ENCODE measurements at regions not wholly inside any gene's neighbourhood (a gene's known extent, or its start where the extent isn't known, plus 50 kb on each side); places are given as distances from the start of the nearest gene placed in this dataset.

- no peak for DNase-seq (ENCODE audit: low spot score in 2 of 2)
- TF ChIP-seq POLR2A (IDR thresholded peaks at IDR 0.05) = no peak
- TF ChIP-seq, protein P1, sequence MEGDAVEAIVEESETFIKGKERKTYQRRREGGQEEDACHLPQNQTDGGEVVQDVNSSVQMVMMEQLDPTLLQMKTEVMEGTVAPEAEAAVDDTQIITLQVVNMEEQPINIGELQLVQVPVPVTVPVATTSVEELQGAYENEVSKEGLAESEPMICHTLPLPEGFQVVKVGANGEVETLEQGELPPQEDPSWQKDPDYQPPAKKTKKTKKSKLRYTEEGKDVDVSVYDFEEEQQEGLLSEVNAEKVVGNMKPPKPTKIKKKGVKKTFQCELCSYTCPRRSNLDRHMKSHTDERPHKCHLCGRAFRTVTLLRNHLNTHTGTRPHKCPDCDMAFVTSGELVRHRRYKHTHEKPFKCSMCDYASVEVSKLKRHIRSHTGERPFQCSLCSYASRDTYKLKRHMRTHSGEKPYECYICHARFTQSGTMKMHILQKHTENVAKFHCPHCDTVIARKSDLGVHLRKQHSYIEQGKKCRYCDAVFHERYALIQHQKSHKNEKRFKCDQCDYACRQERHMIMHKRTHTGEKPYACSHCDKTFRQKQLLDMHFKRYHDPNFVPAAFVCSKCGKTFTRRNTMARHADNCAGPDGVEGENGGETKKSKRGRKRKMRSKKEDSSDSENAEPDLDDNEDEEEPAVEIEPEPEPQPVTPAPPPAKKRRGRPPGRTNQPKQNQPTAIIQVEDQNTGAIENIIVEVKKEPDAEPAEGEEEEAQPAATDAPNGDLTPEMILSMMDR (IDR thresholded peaks at IDR 0.05) = no peak
- H3K4me3 ChIP-seq (ENCODE audit: low read depth, poor library complexity, severe bottlenecking) = no peak overlapping the region
- intact Hi-C loops (cut with DNase I; ENCODE audit: low total_unique reads) = no loop called here
- WGBS, 2 donors = 90 to 94% methylated on average over 3 of the region's 3 CpGs
Observed at GRCh38 chr7:46554688-46555422, 633.8 kb upstream of the IGFBP3 start.

GRCh38 chr7:46551603-46552002, 630.5 kb upstream of the IGFBP3 start:
- WGBS, 2 donors = 81 to 86% methylated on average over 1 of the region's 1 CpG
- no peak overlapping the region for H3K4me3 ChIP-seq (ENCODE audit: low read depth, poor library complexity, severe bottlenecking)
- DNase-seq (ENCODE audit: low spot score in 2 of 2) = no peak
- TF ChIP-seq, protein P1 (IDR thresholded peaks at IDR 0.05) = no peak
- TF ChIP-seq POLR2A (IDR thresholded peaks at IDR 0.05) = no peak
- intact Hi-C loops (cut with DNase I; ENCODE audit: low total_unique reads) = no loop called here

- WGBS, 2 donors = 54 to 64% methylated on average over 5 of the region's 5 CpGs
- H3K4me3 ChIP-seq (ENCODE audit: low read depth, poor library complexity, severe bottlenecking) = no peak overlapping the region
- TF ChIP-seq, protein P1 (IDR thresholded peaks at IDR 0.05) = no peak
- no peak for TF ChIP-seq POLR2A (IDR thresholded peaks at IDR 0.05)
- DNase-seq (ENCODE audit: low spot score in 2 of 2) = no peak
- intact Hi-C loops (cut with DNase I; ENCODE audit: low total_unique reads) = no loop called here
Observed at GRCh38 chr7:46550864-46551263, 629.8 kb upstream of the IGFBP3 start.

GRCh38 chr7:46549892-46550639, 629.0 kb upstream of the IGFBP3 start:
- intact Hi-C loops (cut with DNase I; ENCODE audit: low total_unique reads) = no loop called here
- TF ChIP-seq, protein P1 (IDR thresholded peaks at IDR 0.05) = no peak
- no peak for TF ChIP-seq POLR2A (IDR thresholded peaks at IDR 0.05)
- DNase-seq (ENCODE audit: low spot score in 2 of 2) = no peak
- WGBS, 2 donors = 50 to 61% methylated on average over 3 of the region's 3 CpGs
- no peak overlapping the region for H3K4me3 ChIP-seq (ENCODE audit: low read depth, poor library complexity, severe bottlenecking)

DNA sequence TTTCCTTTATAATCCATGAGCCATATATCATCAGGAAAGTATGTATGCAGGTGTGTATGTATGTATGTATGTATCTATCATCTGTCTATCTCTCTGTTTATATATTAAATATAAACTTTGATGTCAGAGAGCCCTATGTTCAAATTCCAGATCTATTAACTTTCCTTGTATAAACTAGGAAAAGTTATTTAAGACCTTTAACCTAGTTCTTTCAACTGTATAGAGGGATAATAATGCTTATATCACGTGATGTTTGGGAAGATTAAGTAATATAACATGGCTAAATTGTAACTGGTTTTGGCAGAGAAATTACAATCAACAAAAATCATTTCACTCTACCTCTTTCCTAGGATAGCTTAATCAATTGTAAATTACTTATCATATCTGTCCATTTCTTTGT, 628.3 kb upstream of the IGFBP3 start:
- no peak for DNase-seq (ENCODE audit: low spot score in 2 of 2)
- WGBS, 2 donors = 56 to 57% methylated on average over 1 of the region's 1 CpG
- TF ChIP-seq, protein P1 (IDR thresholded peaks at IDR 0.05) = no peak
- no peak for TF ChIP-seq POLR2A (IDR thresholded peaks at IDR 0.05)
- no peak overlapping the region for H3K4me3 ChIP-seq (ENCODE audit: low read depth, poor library complexity, severe bottlenecking)
- intact Hi-C loops (cut with DNase I; ENCODE audit: low total_unique reads) = no loop called here
